Neural progenitor cell (in vitro differentiated cells): ENCODE measurements at regions not wholly inside any gene's neighbourhood (a gene's known extent, or its start where the extent isn't known, plus 50 kb on each side); places are given as distances from the start of the nearest gene placed in this dataset.
"Not testable (repeated sequence)": the region's sequence is repeated elsewhere in the genome, so short reads cannot be mapped to it uniquely, and the experiment has no call there.

ENCODE experiments used
- EZH2 ChIP-seq: fragments of 200-600 bp; sonication (generic); IDR thresholded peaks from 2 replicates; pipeline ENCODE4 v1.6.1; 2017; ENCODE audit warnings: antibody characterized with exemption, mild to moderate bottlenecking, moderate library complexity
- TF ChIP-seq, protein P1 (sequence below): fragments of 200-600 bp; sonication (generic); IDR thresholded peaks from 2 replicates; pipeline ENCODE4 v1.5.1; 2017; ENCODE audit warnings: antibody characterized with exemption, mild to moderate bottlenecking

DNA sequence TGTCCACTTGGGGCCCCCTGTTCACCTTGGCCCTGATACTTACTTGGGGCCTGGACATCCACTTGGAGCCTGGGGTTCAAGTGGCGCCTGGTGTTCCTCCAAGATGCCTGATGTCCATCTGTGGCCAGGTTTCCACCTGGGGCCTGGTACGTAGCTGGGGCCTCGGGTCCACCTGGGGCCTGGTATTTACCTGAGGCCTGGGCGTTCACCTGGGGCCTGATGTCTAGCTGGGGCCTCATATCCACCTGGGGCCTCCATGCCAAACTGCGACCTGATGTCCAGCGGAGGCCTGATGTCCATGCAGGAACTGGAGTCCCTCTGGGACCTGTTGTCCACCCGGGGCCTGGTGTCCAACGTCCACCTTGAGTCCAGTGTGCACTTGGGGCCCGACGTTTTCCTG is 76.3 kb upstream of the THOC3 start:
- TF ChIP-seq, protein P1, sequence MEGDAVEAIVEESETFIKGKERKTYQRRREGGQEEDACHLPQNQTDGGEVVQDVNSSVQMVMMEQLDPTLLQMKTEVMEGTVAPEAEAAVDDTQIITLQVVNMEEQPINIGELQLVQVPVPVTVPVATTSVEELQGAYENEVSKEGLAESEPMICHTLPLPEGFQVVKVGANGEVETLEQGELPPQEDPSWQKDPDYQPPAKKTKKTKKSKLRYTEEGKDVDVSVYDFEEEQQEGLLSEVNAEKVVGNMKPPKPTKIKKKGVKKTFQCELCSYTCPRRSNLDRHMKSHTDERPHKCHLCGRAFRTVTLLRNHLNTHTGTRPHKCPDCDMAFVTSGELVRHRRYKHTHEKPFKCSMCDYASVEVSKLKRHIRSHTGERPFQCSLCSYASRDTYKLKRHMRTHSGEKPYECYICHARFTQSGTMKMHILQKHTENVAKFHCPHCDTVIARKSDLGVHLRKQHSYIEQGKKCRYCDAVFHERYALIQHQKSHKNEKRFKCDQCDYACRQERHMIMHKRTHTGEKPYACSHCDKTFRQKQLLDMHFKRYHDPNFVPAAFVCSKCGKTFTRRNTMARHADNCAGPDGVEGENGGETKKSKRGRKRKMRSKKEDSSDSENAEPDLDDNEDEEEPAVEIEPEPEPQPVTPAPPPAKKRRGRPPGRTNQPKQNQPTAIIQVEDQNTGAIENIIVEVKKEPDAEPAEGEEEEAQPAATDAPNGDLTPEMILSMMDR: not testable (repeated sequence)
- not testable (repeated sequence) for TF ChIP-seq EZH2
